CD14-positive monocyte (primary cell): ENCODE measurements at regions not wholly inside any gene's neighbourhood (a gene's known extent, or its start where the extent isn't known, plus 50 kb on each side); places are given as distances from the start of the nearest gene placed in this dataset.
A peak's percentile ranks its signal among the peaks of the same experiment; 100 is the strongest.

Source experiments
- DNase-seq, 3 donors: peaks; one replicate each; pipeline ENCODE4 v3.0.0-alpha.2; 2011 to 2022
- H2AFZ ChIP-seq: 2 replicates; pipeline ENCODE4 v1.6.0; 2012; ENCODE audit warnings: mild to moderate bottlenecking, low read depth, low read length, inconsistent platforms; ENCODE audit not compliant: insufficient read depth, poor library complexity, severe bottlenecking
- H3K27ac ChIP-seq, 2 donors: 1 replicate in 1 of 2; 2 replicates in 1 of 2; pipeline ENCODE4 v1.5.1; 2012 to 2013; ENCODE audit warnings: low read length in 2 of 2, control low read depth in 1 of 2, inconsistent platforms in 1 of 2, low read depth in 1 of 2, mild to moderate bottlenecking in 1 of 2
- H3K27me3 ChIP-seq, 2 donors: one replicate each; pipeline versions ENCODE4 v1.6.0 to v1.6.1; 2011 to 2013; ENCODE audit warnings: low read length in 2 of 2; ENCODE audit not compliant: control insufficient read depth in 2 of 2, insufficient read depth in 2 of 2
- H3K36me3 ChIP-seq, 2 donors: replicated peaks in 1 of 2; 1 replicate in 1 of 2; 2 replicates in 1 of 2; pipeline versions ENCODE4 v1.5.1 to v1.6.1; 2012 to 2013; ENCODE audit warnings: low read length in 2 of 2, control low read depth in 1 of 2, inconsistent platforms in 1 of 2, mild to moderate bottlenecking in 1 of 2; ENCODE audit not compliant: insufficient read depth in 2 of 2, control insufficient read depth in 1 of 2
- H3K4me1 ChIP-seq, 2 donors: 1 replicate in 1 of 2; 2 replicates in 1 of 2; pipeline versions ENCODE4 v1.5.1 to v1.6.1; 2012 to 2013; ENCODE audit warnings: low read length in 2 of 2, control low read depth in 1 of 2, inconsistent platforms in 1 of 2, mild to moderate bottlenecking in 1 of 2, moderate library complexity in 1 of 2; ENCODE audit not compliant: insufficient read depth in 2 of 2, control insufficient read depth in 1 of 2
- H3K4me2 ChIP-seq: replicated peaks from 2 replicates; pipeline ENCODE3; 2012; ENCODE audit warnings: low read length, moderate library complexity, mild to moderate bottlenecking; ENCODE audit not compliant: poor library complexity, severe bottlenecking; ENCODE audit errors: extremely low read depth
- H3K4me3 ChIP-seq, 3 experiments: fragments of 200-600 bp in 1 of 3; sonication (generic) in 1 of 3; replicated peaks in 1 of 3; 1 replicate in 2 of 3; 2 replicates in 1 of 3; pipeline ENCODE4 v1.5.1; 2011 to 2013; ENCODE audit warnings: low read length in 3 of 3, mild to moderate bottlenecking in 3 of 3, control low read depth in 2 of 3, low read depth in 2 of 3, inconsistent platforms in 1 of 3, moderate library complexity in 1 of 3
- H3K79me2 ChIP-seq: 2 replicates; pipeline ENCODE4 v1.6.0; 2012; ENCODE audit warnings: mild to moderate bottlenecking, control low read depth, inconsistent platforms, low read length, moderate library complexity; ENCODE audit not compliant: insufficient read depth
- H3K9ac ChIP-seq: 2 replicates; pipeline ENCODE4 v1.6.0; 2017; ENCODE audit warnings: low read length, mild to moderate bottlenecking; ENCODE audit not compliant: insufficient read depth, poor library complexity, severe bottlenecking
- H3K9me3 ChIP-seq, 2 donors: replicated peaks in 1 of 2; 1 replicate in 1 of 2; 2 replicates in 1 of 2; pipeline versions ENCODE4 v1.5.1 to v1.6.1; 2012 to 2013; ENCODE audit warnings: low read length in 2 of 2, control low read depth in 1 of 2; ENCODE audit not compliant: control insufficient read depth in 1 of 2, insufficient read depth in 1 of 2
- H4K20me1 ChIP-seq: 2 replicates; pipeline ENCODE4 v1.6.0; 2012; ENCODE audit warnings: mild to moderate bottlenecking, low read length, control low read depth, moderate library complexity; ENCODE audit not compliant: insufficient read depth
- H3K27ac Mint-ChIP-seq, 7 donors: one replicate each; pipeline ENCODE4 v1.8.0; 2020; ENCODE audit warnings: mild to moderate bottlenecking in 7 of 7, mixed read lengths in 7 of 7, moderate library complexity in 6 of 7, inconsistent platforms in 2 of 7
- H3K27me3 Mint-ChIP-seq, 3 donors: one replicate each; pipeline ENCODE4 v1.8.0; 2021 to 2022; ENCODE audit warnings: low read depth in 3 of 3, mild to moderate bottlenecking in 3 of 3, mixed read lengths in 3 of 3, moderate library complexity in 3 of 3, inconsistent platforms in 1 of 3
- H3K36me3 Mint-ChIP-seq, 2 donors: one replicate each; pipeline ENCODE4 v1.8.0; 2020; ENCODE audit warnings: mixed read lengths in 2 of 2, inconsistent platforms in 1 of 2, mild to moderate bottlenecking in 1 of 2
- H3K4me1 Mint-ChIP-seq: one replicate; pipeline ENCODE4 v1.8.0; 2020; ENCODE audit warnings: mild to moderate bottlenecking, mixed read lengths
- H3K4me3 Mint-ChIP-seq, 2 donors: one replicate each; pipeline ENCODE4 v1.8.0; 2020; ENCODE audit warnings: mild to moderate bottlenecking in 2 of 2, mixed read lengths in 2 of 2, moderate library complexity in 1 of 2
- H3K9me3 Mint-ChIP-seq, 7 donors: one replicate each; pipeline ENCODE4 v1.8.0; 2020 to 2022; ENCODE audit warnings: mixed read lengths in 7 of 7, mild to moderate bottlenecking in 6 of 7, moderate library complexity in 6 of 7, inconsistent platforms in 2 of 7
- CTCF ChIP-seq: fragments of 200-600 bp; IDR thresholded peaks from one replicate; pipeline ENCODE4 v1.8.0; 2022; ENCODE audit warnings: antibody characterized with exemption, mild to moderate bottlenecking
- whole genome bisulfite sequencing: methylation state at CpG from one replicate; pipeline ENCODE4 v1.1.5; 2013; ENCODE audit warnings: missing lambda C conversion rate; ENCODE audit not compliant: insufficient coverage; 5-methylcytosine and 5-hydroxymethylcytosine counted together
- intact Hi-C, 2 donors: fragments of 100-400 bp; cut with micrococcal nuclease; formaldehyde crosslinking; loops; one replicate each; pipeline versions ENCODE4 v1.15.0 to v1.15.1; 2023

GRCh38 chr6:12509060-12509459, 207.5 kb upstream of the PHACTR1 start:
- Histone ChIP-seq H3K36me3 (no peaks in the 10 kb centered on the region), H3K4me2 (no peak overlapping the region), H3K27ac (no peak overlapping the region), H3K9ac (no peak overlapping the region), H3K27me3 (no peaks in the 10 kb centered on the region), H3K79me2 (no peaks in the 10 kb centered on the region), H3K4me3 (no peak overlapping the region), H4K20me1 (no peaks in the 10 kb centered on the region), H2AFZ (no peak overlapping the region), H3K4me1 (no peaks in the 10 kb centered on the region), H3K9me3 (no peaks in the 10 kb centered on the region)
- Mint-ChIP-seq H3K27ac (no peak overlapping the region), H3K36me3 (no peaks in the 10 kb centered on the region), H3K4me3 (no peak overlapping the region), H3K4me1 (no peaks in the 10 kb centered on the region), H3K9me3 (peaks cover 0 to 4% (median 2%) of the 10 kb centered on the region in 7 donors), H3K27me3 (peaks cover 0 to 2% (median 0%) of the 10 kb centered on the region in 3 donors)
- WGBS, result no CpG with 5 or more reads among the region's 1 CpG
- DNase-seq, result no peak
- no peak for TF ChIP-seq CTCF
- intact Hi-C loops, result no loop called here

- no peak overlapping the region for H3K4me3 ChIP-seq
- intact Hi-C loops, result no loop called here
- Mint-ChIP-seq H3K27ac (peak overlapping the region in 1 of 7 donors; percentile 50), H3K4me1 (peaks cover 4% of the 10 kb centered on the region), H3K9me3 (peaks cover 0 to 4% (median 0%) of the 10 kb centered on the region in 7 donors), H3K4me3 (no peak overlapping the region), H3K27me3 (peaks cover 2% of the 10 kb centered on the region in 3 donors), H3K36me3 (no peaks in the 10 kb centered on the region)
- no peaks in the 10 kb centered on the region for H3K4me1 ChIP-seq
- no peaks in the 10 kb centered on the region for H3K27me3 ChIP-seq
- H3K79me2 ChIP-seq, result no peaks in the 10 kb centered on the region
- H2AFZ ChIP-seq, result no peak overlapping the region
- H3K4me2 ChIP-seq, result no peak overlapping the region
- H3K9me3 ChIP-seq, result no peaks in the 10 kb centered on the region
- no peak for DNase-seq
- no peak overlapping the region for H3K9ac ChIP-seq
- no CpG with 5 or more reads among the region's 1 CpG for WGBS
- H3K27ac ChIP-seq, result no peak overlapping the region
- no peaks in the 10 kb centered on the region for H3K36me3 ChIP-seq
- TF ChIP-seq CTCF, result no peak
- no peaks in the 10 kb centered on the region for H4K20me1 ChIP-seq
These were observed 200.5 kb upstream of the PHACTR1 start for GRCh38 chr6:12516070-12516469.
